Activated naive CD4-positive, alpha-beta T cell treated with Interleukin-2 at 50 U/mL for 16 hours (primary cell): ENCODE measurements at regions not wholly inside any gene's neighbourhood (a gene's known extent, or its start where the extent isn't known, plus 50 kb on each side); places are given as distances from the start of the nearest gene placed in this dataset.
"Not testable (repeated sequence)": the region's sequence is repeated elsewhere in the genome, so short reads cannot be mapped to it uniquely, and the experiment has no call there.

ENCODE experiments used
- DNase-seq: peaks from one replicate; pipeline ENCODE4 v3.0.0-alpha.2; 2020

GRCh38 chr16:60204181-60204580 is 1470.1 kb upstream of the GOT2 start:
- no peak for DNase-seq

- DNase-seq = no peak
Measured at GRCh38 chr16:60203525-60204124, 1469.5 kb upstream of the GOT2 start.

GRCh38 chr16:60200729-60201128 is 1466.6 kb upstream of the GOT2 start:
- DNase-seq = not testable (repeated sequence)

- no peak for DNase-seq
Measured at GRCh38 chr16:60200161-60200560, 1466.0 kb upstream of the GOT2 start.

GRCh38 chr16:60199150-60199549 is 1465.0 kb upstream of the GOT2 start:
- DNase-seq = no peak

- no peak for DNase-seq
Measured at GRCh38 chr16:60181536-60181935, 1447.4 kb upstream of the GOT2 start.

- DNase-seq = no peak
Measured at GRCh38 chr16:60180609-60181008, 1446.5 kb upstream of the GOT2 start.

GRCh38 chr16:60170196-60170595 is 1436.1 kb upstream of the GOT2 start:
- DNase-seq = no peak

GRCh38 chr16:60166111-60166510 is 1432.0 kb upstream of the GOT2 start:
- DNase-seq = no peak

- no peak for DNase-seq
Measured at GRCh38 chr16:60151987-60152386, 1417.9 kb upstream of the GOT2 start.

GRCh38 chr16:60150907-60151306 is 1416.8 kb upstream of the GOT2 start:
- DNase-seq = no peak

- DNase-seq = no peak
Measured at GRCh38 chr16:60143348-60143705, 1409.2 kb upstream of the GOT2 start.

- DNase-seq = no peak
Measured at GRCh38 chr16:60142619-60143347, 1408.7 kb upstream of the GOT2 start.

- DNase-seq = no peak
Measured at GRCh38 chr16:60137891-60138290, 1403.8 kb upstream of the GOT2 start.

GRCh38 chr16:60127196-60127595 is 1393.1 kb upstream of the GOT2 start:
- no peak for DNase-seq

GRCh38 chr16:60126115-60126514 is 1392.0 kb upstream of the GOT2 start:
- DNase-seq = not testable (repeated sequence)

GRCh38 chr16:60123392-60124023 is 1389.4 kb upstream of the GOT2 start:
- DNase-seq = no peak

- no peak for DNase-seq
Measured at GRCh38 chr16:60120586-60120985, 1386.5 kb upstream of the GOT2 start.

GRCh38 chr16:60110531-60110930 is 1376.4 kb upstream of the GOT2 start:
- DNase-seq = no peak

- DNase-seq = no peak
Measured at GRCh38 chr16:60107871-60108270, 1373.8 kb upstream of the GOT2 start.

GRCh38 chr16:60107437-60107836 is 1373.3 kb upstream of the GOT2 start:
- DNase-seq = no peak

- no peak for DNase-seq
Measured at GRCh38 chr16:60100371-60100770, 1366.3 kb upstream of the GOT2 start.

- no peak for DNase-seq
Measured at GRCh38 chr16:60091529-60091928, 1357.4 kb upstream of the GOT2 start.

GRCh38 chr16:60091071-60091470 is 1357.0 kb upstream of the GOT2 start:
- no peak for DNase-seq
